Epithelial cell of prostate (primary cell): ENCODE measurements at regions not wholly inside any gene's neighbourhood (a gene's known extent, or its start where the extent isn't known, plus 50 kb on each side); places are given as distances from the start of the nearest gene placed in this dataset.

Source experiments
- DNase-seq: peaks from one replicate; pipeline ENCODE4 v3.0.0-alpha.2; 2011; ENCODE audit warnings: low read depth, low spot score
- H3K27ac ChIP-seq: fragments of 450-650 bp; 2 replicates; pipeline ENCODE4 v1.5.1; 2017; ENCODE audit warnings: mild to moderate bottlenecking

DNA sequence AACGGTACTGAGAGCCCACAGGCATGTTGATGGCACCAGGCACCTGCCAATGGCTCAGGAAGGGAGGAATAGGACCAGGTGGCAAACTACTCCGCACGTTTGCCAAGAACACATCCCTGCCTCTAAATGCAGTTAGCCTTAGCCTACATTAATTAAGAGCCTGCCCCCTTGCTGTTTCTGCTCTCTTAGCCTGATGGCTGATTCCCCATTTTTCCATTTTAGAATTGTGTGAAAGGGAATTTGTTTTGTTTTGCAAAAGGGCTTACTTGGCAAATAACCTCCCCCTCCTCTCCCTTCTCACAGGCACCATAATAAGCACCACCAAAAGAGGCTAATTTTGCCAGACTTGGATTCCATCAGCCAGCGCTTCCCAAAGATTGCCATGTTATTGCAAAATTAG, 1203.2 kb downstream of the SORCS3 start:
- no peak overlapping the region for H3K27ac ChIP-seq
- DNase-seq: no peak

- DNase-seq: no peak
- no peak overlapping the region for H3K27ac ChIP-seq
Measured at GRCh38 chr10:105843786-105844185, 1202.7 kb downstream of the SORCS3 start.

DNA sequence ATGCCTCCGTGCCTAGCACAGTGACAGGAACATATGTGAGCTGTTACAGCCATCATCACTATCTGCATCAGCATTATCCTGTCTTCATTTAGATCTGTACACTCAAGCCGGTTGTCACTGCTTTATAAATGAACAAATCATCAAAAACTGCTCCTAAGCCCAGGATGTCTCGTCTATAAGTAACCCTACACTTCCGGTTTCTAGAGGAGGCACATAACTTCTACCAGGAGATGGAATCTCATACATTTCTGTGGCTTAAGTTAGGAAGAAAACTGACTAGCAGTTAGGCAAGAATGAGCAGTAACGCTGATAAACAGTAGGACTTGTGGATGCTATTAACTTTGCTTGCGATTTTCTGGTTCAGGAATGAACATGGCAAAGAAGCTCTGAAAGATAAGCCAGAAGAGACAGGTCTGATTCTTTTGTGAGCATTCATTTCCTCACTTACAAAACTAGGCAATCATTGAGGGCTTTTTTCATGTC, 1199.2 kb downstream of the SORCS3 start:
- DNase-seq: no peak
- H3K27ac ChIP-seq: no peak overlapping the region

GRCh38 chr10:105838392-105838791, 1197.3 kb downstream of the SORCS3 start:
- H3K27ac ChIP-seq: no peak overlapping the region
- no peak for DNase-seq

GRCh38 chr10:105837951-105838350, 1196.9 kb downstream of the SORCS3 start:
- H3K27ac ChIP-seq: no peak overlapping the region
- no peak for DNase-seq

DNA sequence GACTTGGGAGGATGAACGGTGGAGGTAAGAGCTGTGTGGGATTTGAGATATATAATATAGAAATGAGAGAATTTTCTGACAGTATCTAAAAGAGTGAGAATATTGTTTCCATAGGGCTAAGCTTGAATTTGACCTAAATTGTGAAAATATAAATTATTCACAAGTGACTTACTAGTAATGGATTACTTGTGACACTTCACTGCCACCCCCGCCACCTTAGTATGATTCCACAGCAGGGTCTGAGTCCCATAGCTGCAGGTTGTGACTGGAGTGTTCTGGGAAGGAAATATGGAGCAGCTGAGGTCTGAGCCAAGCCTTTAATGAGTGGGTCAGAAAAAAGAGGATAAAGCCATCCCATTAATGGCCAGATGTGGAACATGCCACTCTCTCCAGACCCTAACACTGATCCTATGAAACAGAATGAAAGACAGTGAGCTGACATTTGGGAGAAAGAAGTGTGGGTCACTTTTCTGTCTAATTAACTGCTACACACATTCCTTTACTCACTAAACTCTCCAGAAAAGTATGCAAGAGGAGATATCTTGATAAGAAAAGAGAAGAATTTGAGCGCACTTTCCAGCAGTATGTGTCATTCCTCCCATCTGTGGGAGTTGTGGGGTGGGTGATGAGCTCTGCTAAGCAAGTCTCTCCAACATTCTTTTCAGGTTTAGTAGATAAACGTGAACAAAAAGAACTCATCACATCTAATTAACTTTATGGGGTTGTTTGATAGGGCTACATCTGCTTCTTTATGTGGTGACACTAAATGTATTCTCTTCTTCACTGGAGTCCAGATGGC, 1193.4 kb downstream of the SORCS3 start:
- no peak for DNase-seq
- H3K27ac ChIP-seq: no peak overlapping the region

DNA sequence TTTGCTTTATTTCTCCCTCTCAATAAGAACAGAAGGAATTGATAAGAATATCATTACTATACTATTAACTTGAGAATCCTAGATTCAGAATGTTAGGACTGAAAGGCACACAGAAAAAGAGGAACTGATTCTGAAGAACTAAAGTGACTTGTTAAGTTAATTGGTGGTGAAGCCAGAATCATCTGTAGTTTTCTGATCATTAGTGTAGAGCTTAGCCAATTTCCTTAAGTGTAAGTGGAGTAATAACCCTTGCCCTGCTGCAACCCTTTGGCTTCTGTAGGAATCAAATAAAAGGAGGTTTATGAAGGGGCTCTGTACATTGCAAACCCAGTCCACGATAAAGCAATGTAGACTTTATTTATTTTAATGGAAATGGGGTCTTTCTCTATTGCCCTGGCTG, 1186.0 kb downstream of the SORCS3 start:
- no peak overlapping the region for H3K27ac ChIP-seq
- no peak for DNase-seq

DNA sequence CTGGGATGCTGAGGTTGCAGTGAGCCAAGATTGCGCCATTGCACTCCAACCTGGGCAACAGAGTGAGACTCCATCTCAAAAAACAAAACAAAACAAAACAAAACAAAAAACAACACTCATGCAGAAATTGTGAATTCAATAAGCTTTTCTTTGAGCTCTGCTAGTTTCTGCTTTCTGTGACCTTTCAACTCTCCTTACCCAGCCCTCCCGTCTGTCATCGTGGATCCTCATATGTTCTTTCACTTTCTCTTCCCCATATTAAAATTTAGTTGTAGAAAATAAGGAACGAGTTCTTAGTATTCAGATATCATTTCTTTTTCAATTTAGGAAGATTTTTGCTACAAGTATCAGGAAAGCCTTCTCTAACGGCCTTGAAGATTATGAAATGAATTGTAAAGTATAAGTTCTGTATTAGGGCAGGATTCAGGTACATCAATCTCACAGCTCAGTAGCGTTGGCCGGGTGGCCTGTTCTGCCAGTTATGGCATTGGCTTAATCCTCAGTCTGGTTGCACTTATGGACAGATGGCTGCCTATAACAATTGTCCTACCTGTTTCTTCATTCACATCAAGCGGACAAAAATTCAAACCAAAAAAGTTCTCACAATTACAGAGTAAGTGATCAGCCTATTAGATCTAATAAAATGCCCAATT, 1167.0 kb downstream of the SORCS3 start:
- H3K27ac ChIP-seq: no peak overlapping the region
- DNase-seq: no peak

DNA sequence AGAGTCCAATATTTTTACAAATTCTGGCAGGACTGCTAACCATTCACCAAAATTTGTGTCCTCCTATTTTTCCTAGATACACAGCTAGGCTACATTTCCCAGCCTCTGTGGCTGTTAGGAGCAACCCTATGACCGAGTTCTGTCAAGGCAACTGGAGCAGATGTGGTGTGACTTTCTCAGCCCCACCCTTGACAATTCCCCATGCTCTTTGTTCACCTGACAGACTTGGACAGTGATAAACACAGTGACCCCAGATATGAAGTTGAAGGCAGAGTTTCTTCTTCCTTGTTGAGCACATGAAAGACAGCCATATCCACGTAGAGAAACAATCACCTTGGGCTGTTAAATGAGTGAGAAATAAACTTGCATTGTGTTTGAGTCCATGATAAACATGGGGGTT, 1162.1 kb downstream of the SORCS3 start:
- H3K27ac ChIP-seq: no peak overlapping the region
- no peak for DNase-seq

- no peak for DNase-seq
Measured at GRCh38 chr10:105800641-105801040, 1159.6 kb downstream of the SORCS3 start.

DNA sequence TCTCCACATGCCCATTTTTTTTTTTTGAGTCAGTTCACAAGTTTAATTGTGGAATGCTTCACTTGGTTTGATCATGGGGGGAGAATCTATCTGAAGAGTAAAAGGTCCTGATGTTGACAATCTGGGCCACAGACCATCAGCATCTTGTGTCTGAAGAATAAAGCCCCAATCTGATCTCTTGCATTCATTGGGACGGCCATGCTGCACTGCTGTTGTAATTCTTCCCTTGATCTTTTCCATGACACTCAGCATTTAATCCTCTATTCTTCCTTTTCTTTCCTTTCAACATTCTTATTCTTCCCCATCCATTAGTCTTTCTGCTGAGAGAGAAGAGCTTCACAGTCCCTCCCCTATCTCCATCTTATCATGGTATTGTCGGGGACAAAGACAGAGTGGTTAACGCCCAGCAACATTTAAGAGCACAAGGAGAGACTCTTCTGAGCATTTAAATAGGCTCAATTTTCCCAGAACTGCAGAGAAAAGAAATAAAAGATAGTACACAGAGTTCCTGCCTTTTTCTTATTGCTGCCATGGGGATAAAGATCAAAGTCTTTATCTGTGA, 1157.3 kb downstream of the SORCS3 start:
- no peak for DNase-seq
- H3K27ac ChIP-seq: no peak overlapping the region

More at GRCh38 chr10:105800641-105801040, 1159.6 kb downstream of the SORCS3 start:
- H3K27ac ChIP-seq: no peak overlapping the region

- DNase-seq: no peak
- no peak overlapping the region for H3K27ac ChIP-seq
Measured at GRCh38 chr10:105797234-105797890, 1156.3 kb downstream of the SORCS3 start.

- no peak for DNase-seq
- H3K27ac ChIP-seq: no peak overlapping the region
Measured at GRCh38 chr10:105793071-105793470, 1152.0 kb downstream of the SORCS3 start.

DNA sequence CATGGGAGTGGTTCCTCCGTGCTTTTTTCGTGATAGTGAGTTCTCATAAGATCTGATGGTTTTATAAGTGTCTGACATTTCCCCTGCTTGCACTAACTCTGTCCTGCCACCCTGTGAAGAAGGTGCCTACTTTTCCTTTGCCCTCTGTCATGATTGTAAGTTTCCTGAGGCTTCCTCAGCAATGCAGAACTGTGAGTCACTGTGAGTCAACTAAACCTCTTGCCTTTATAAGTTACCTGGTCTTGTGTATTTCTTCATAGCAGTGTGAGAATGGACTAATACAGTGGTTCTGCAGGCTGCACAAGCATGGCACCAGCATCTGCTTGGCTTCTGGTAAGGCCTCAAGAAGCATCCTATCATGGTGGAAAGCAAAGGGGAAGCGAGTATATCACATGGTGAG, 1144.6 kb downstream of the SORCS3 start:
- DNase-seq: no peak
- H3K27ac ChIP-seq: no peak overlapping the region

DNA sequence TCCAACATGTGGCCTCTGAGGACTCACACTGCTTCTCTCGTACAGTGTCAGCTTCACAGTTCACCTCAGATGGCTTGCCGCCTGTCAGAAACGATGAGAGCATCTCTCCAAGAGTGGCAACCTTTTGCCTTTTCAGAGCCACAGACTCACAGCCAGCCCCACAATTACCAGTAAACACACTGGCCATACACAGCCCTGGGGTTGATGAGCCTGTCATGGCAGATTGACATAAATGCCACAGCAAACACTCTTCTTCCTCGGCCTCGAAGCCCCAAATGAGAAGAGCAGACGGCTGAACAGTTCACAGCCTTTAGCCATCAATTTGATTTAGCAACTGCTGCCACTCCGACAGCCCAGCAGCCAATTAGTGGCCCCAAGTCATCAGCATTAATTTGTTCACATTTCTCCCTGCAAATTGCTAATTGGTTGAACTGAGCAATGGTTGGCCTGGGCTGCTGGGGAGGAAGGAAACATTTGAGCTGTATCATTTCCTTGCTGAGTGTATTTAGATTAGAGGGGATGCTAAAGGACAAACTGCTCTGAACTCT, 1142.9 kb downstream of the SORCS3 start:
- no peak overlapping the region for H3K27ac ChIP-seq
- no peak for DNase-seq

DNA sequence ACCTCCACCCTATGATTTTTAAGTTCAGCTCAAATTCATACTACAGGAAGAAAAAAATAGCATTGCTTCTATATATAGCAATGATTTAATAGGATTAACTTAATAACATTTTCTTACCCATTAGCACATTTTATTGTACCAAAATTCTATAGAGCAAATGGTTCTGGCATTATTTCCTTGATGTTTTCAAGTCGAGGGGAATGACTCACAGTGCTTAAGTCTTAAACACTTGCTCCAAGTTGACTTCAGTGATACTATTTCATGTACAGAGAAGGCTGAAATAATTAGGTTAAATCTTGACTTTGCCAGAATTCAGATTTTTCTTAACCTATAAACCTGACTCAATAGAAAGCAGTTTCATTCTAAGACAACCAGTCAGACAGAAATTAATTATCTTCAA, 1133.8 kb downstream of the SORCS3 start:
- no peak overlapping the region for H3K27ac ChIP-seq
- DNase-seq: no peak

DNA sequence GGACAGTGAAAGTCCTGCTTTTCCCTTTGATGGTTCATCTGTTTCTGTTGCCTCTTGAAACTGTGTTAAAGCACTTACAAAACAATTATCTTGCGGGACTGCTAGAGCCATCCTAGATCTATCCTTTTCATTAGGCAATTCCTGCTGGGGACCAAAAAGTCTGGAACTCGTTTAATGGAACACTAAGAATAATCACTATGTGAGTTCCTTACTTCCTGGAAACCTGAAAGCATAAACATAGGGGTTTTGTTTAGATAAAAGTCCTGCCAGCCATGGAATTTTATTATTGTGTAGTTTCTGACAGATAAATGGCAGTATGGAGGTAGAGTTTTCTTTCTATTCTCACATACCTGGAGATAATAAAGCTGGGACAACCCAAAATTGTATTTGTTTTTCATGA, 1133.3 kb downstream of the SORCS3 start:
- DNase-seq: no peak

DNA sequence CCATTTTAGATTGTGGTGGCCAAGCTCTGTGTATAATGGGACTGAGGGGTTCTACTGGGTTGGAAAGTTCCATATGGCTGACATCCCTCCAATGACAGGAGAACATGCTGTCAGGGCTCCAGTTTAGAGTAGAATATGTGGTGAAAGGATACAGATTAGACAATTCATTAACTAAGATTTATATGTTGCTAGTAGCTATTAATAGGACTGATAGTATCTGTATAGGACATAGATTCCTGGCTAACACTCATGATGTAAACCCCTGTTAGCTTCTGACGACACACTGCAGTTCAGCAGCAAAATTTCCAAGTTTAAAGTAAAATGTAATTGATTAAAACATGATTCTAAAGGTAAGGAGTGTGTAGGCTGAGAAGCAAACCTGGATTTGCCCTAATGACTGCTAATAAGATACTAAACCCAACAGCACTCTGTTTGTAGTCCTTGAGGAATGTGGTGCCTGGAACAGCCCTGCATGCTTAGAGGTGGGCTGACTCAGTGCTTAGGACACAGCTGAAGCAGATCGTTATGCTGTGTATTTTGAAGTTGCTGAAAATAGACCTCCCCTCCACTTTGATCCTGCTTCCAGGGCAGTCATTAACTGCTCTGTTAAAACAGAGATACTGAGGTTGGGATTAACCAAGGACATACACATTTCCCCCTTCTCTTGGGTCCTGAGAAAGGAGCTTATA, 1129.6 kb downstream of the SORCS3 start:
- no peak for DNase-seq

More for the DNA sequence above, 1133.3 kb downstream of the SORCS3 start:
- H3K27ac ChIP-seq: no peak overlapping the region

GRCh38 chr10:105769248-105770184, 1128.4 kb downstream of the SORCS3 start:
- no peak overlapping the region for H3K27ac ChIP-seq
- no peak for DNase-seq

More for the DNA sequence above, 1129.6 kb downstream of the SORCS3 start:
- no peak overlapping the region for H3K27ac ChIP-seq
